ENCODE measurements at regions not wholly inside any gene's neighbourhood (a gene's known extent, or its start where the extent isn't known, plus 50 kb on each side); places are given as distances from the start of the nearest gene placed in this dataset.

DNA sequence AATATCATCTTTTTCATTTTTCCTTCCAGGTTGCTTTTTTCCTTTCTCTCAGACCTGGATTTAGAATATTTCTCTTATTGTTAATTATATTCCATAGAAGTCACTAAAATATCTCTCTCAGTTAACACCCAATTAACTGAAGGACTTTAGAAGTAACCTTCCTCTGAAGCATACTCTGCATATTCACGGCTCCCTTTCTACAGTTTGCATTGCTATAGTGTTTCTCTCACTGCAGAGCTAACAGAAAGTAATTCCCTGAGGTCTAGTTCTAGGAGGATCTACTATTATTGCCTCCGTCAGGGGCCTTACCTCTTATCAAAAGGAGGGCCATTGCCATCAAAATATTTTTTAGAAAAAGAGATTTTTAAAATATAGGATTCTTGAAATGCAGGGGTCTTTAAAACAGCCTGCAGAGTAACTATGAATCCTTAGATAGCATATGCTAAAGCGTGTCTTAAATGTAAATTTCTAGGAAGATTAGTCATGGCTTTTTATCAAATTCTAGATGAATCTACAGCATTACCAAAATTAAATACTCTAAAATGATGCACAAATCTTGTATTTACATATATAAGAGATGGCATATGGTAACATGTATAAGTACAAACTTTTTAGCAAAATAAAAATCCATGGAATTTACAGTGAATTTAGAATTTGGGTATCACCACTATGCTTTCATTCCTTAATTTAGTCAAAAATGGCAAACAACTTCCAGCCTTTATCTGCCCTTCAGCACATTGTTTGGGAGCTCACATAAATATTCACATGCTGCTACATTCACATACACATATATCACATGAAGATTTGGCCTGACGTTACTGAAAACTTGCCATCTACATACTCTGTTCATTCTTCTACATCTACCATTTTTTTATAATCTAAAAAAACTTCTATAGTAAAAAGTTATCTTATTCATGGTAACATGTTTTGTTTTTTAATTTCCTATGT is 696.8 kb downstream of the OTOL1 start:
- H3K36me3 ChIP-seq (ENCODE audit: insufficient read depth, low read length): no peaks in the 10 kb centered on the region
- H3K9me3 ChIP-seq (ENCODE audit: control insufficient read depth in 1 of 2, insufficient read depth in 1 of 2, low read length in 2 of 2): peaks cover 0 to 7% of the 10 kb centered on the region in 2 experiments
- H3K4me1 ChIP-seq (ENCODE audit: insufficient read depth, low read length): no peaks in the 10 kb centered on the region
- no peaks in the 10 kb centered on the region for H3K4me1 Mint-ChIP-seq (ENCODE audit: low read depth)
- H3K27ac Mint-ChIP-seq: no peak overlapping the region
- no peaks in the 10 kb centered on the region for H3K36me3 Mint-ChIP-seq (ENCODE audit: low read depth)
- no peaks in the 10 kb centered on the region for H3K27me3 Mint-ChIP-seq
- H3K27ac ChIP-seq (ENCODE audit: low read depth in 1 of 2, low read length in 2 of 2): no peak overlapping the region
- CTCF ChIA-PET: no interaction called here
- H3K4me3 Mint-ChIP-seq: no peak overlapping the region
- intact Hi-C loops (cut with DNase I, micrococcal nuclease): no loop called here
- no peak overlapping the region for H3K4me3 ChIP-seq (ENCODE audit: low read length)
- peaks cover 8% of the 10 kb centered on the region for H3K9me3 Mint-ChIP-seq
- no peak for ATAC-seq (ENCODE audit: poor library complexity)
- H3K27me3 ChIP-seq (ENCODE audit: control insufficient read depth in 1 of 2, insufficient read depth in 2 of 2, low read length in 2 of 2): no peaks in the 10 kb centered on the region
- DNase-seq: no peak
- TF ChIP-seq, protein P1, sequence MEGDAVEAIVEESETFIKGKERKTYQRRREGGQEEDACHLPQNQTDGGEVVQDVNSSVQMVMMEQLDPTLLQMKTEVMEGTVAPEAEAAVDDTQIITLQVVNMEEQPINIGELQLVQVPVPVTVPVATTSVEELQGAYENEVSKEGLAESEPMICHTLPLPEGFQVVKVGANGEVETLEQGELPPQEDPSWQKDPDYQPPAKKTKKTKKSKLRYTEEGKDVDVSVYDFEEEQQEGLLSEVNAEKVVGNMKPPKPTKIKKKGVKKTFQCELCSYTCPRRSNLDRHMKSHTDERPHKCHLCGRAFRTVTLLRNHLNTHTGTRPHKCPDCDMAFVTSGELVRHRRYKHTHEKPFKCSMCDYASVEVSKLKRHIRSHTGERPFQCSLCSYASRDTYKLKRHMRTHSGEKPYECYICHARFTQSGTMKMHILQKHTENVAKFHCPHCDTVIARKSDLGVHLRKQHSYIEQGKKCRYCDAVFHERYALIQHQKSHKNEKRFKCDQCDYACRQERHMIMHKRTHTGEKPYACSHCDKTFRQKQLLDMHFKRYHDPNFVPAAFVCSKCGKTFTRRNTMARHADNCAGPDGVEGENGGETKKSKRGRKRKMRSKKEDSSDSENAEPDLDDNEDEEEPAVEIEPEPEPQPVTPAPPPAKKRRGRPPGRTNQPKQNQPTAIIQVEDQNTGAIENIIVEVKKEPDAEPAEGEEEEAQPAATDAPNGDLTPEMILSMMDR (IDR thresholded peaks at IDR 0.05): no peak
- POLR2A ChIA-PET: no interaction called here

DNA sequence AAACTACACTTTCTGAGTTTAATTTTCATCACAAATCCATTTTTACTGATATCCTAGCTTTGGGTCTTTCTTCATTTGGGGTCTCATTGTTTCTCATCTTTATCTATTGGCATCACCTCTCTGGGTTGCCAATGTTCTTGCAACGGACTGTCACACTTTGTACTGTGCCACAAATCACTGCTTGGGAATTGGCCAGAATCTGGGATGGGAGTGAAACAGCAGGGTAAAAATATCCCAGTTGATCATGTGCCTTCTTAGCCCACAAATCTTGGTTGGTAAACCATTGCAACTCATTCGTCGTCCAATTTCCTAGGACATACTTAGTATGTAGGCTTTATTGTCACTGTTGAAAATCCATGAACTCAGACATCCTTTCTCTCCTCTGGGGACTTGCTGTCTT is 698.5 kb downstream of the OTOL1 start:
- H3K27me3 Mint-ChIP-seq: no peaks in the 10 kb centered on the region
- Histone ChIP-seq H3K27me3 (ENCODE audit: control insufficient read depth in 1 of 2, insufficient read depth in 2 of 2, low read length in 2 of 2) (no peaks in the 10 kb centered on the region), H3K36me3 (ENCODE audit: insufficient read depth, low read length) (no peaks in the 10 kb centered on the region), H3K4me3 (ENCODE audit: low read length) (no peak overlapping the region), H3K27ac (ENCODE audit: low read depth in 1 of 2, low read length in 2 of 2) (no peak overlapping the region), H3K9me3 (ENCODE audit: control insufficient read depth in 1 of 2, insufficient read depth in 1 of 2, low read length in 2 of 2) (peaks cover 0 to 7% of the 10 kb centered on the region in 2 experiments), H3K4me1 (ENCODE audit: insufficient read depth, low read length) (no peaks in the 10 kb centered on the region)
- H3K9me3 Mint-ChIP-seq: peaks cover 3% of the 10 kb centered on the region
- ChIA-PET CTCF (no interaction called here), POLR2A (no interaction called here)
- TF ChIP-seq, protein P1 (IDR thresholded peaks at IDR 0.05): no peak
- DNase-seq (no peak), ATAC-seq (ENCODE audit: poor library complexity) (no peak)
- intact Hi-C loops (cut with DNase I, micrococcal nuclease): no loop called here
- no peaks in the 10 kb centered on the region for H3K4me1 Mint-ChIP-seq (ENCODE audit: low read depth)
- H3K4me3 Mint-ChIP-seq: no peak overlapping the region
- no peak overlapping the region for H3K27ac Mint-ChIP-seq
- H3K36me3 Mint-ChIP-seq (ENCODE audit: low read depth): no peaks in the 10 kb centered on the region

DNA sequence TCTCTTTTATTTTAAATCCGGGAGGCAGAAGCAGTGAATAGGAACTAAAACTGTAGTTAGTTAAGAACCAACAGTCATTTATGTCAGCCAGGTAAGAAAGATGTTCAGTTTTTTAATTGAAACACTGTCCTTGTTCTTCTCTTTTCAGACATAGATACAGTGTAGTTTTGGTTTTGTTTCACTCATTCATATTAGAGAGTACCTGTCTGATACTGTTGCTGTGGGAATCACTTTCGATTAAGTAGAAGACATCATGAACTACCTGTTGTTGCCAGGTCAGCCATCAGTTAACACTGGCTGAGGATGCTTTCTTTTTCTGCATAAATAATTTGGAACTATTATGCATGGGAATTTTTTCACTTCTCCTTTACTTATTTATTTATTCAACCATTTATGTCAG is 700.4 kb downstream of the OTOL1 start:
- Histone ChIP-seq H3K27me3 (ENCODE audit: control insufficient read depth in 1 of 2, insufficient read depth in 2 of 2, low read length in 2 of 2) (no peaks in the 10 kb centered on the region), H3K4me1 (ENCODE audit: insufficient read depth, low read length) (no peaks in the 10 kb centered on the region), H3K9me3 (ENCODE audit: control insufficient read depth in 1 of 2, insufficient read depth in 1 of 2, low read length in 2 of 2) (no peaks in the 10 kb centered on the region), H3K27ac (ENCODE audit: low read depth in 1 of 2, low read length in 2 of 2) (no peak overlapping the region), H3K36me3 (ENCODE audit: insufficient read depth, low read length) (no peaks in the 10 kb centered on the region), H3K4me3 (ENCODE audit: low read length) (no peak overlapping the region)
- peaks cover 3% of the 10 kb centered on the region for H3K9me3 Mint-ChIP-seq
- TF ChIP-seq, protein P1 (IDR thresholded peaks at IDR 0.05): no peak
- no peak overlapping the region for H3K27ac Mint-ChIP-seq
- H3K4me1 Mint-ChIP-seq (ENCODE audit: low read depth): no peaks in the 10 kb centered on the region
- ATAC-seq (ENCODE audit: poor library complexity) (no peak), DNase-seq (no peak)
- H3K27me3 Mint-ChIP-seq: no peaks in the 10 kb centered on the region
- ChIA-PET POLR2A (no interaction called here), CTCF (no interaction called here)
- H3K36me3 Mint-ChIP-seq (ENCODE audit: low read depth): no peaks in the 10 kb centered on the region
- intact Hi-C loops (cut with DNase I, micrococcal nuclease): no loop called here
- H3K4me3 Mint-ChIP-seq: no peak overlapping the region

Data from CD4-positive, alpha-beta T cell (primary cell).